Right lobe of liver (tissue), 6 donors: ENCODE measurements at regions not wholly inside any gene's neighbourhood (a gene's known extent, or its start where the extent isn't known, plus 50 kb on each side); places are given as distances from the start of the nearest gene placed in this dataset.

Source experiments
- ATAC-seq, 4 donors: fragments of 200-7000 bp; cut with Tn5 transposase; one replicate each; pipeline ENCODE4 v1.9.1; 2020; ENCODE audit warnings: mild to moderate bottlenecking in 4 of 4, moderate library complexity in 4 of 4
- DNase-seq, 3 donors: peaks; one replicate each; pipeline ENCODE4 v3.0.0-alpha.2; 2020
- H3K27ac ChIP-seq, 3 donors: fragments of 200-600 bp; one replicate each; pipeline ENCODE4 v1.8.0; 2022
- H3K27me3 ChIP-seq, 2 donors: fragments of 200-600 bp; one replicate each; pipeline ENCODE4 v1.8.0; 2022
- H3K36me3 ChIP-seq, 4 donors: fragments of 200-600 bp; sonication (generic) in 1 of 4; one replicate each; pipeline versions ENCODE4 v1.5.1 to v1.8.0; 2017 to 2022; ENCODE audit warnings: control low read depth in 1 of 4
- H3K4me1 ChIP-seq, 4 donors: fragments of 200-600 bp; sonication (generic) in 1 of 4; one replicate each; pipeline versions ENCODE4 v1.5.1 to v1.8.0; 2017 to 2022; ENCODE audit warnings: control low read depth in 1 of 4
- H3K4me3 ChIP-seq, 3 donors: fragments of 200-600 bp; one replicate each; pipeline ENCODE4 v1.8.0; 2022
- H3K9me3 ChIP-seq, 4 donors: fragments of 200-600 bp; sonication (generic) in 1 of 4; one replicate each; pipeline versions ENCODE4 v1.5.1 to v1.8.0; 2017 to 2022; ENCODE audit warnings: control low read depth in 1 of 4
- POLR2A ChIP-seq: fragments of 450-650 bp; IDR thresholded peaks from one replicate; pipeline ENCODE4 v1.6.1; 2017; ENCODE audit warnings: antibody characterized with exemption, mild to moderate bottlenecking
- WGBS: methylation state at CpG from one replicate; pipeline ENCODE4 v1.1.6; 2018; ENCODE audit warnings: low coverage, low lambda C conversion rate; ENCODE audit not compliant: insufficient coverage; ENCODE audit errors: missing lambda C conversion rate; 5-methylcytosine and 5-hydroxymethylcytosine counted together
- intact Hi-C, 2 donors: fragments of 100-400 bp; cut with DNase I; formaldehyde crosslinking; loops; one replicate each; pipeline versions ENCODE4 v1.11.2 to v1.14.1; 2022
- TF ChIP-seq, protein P1 (sequence below), 4 donors: fragments of 200-600 bp in 3 of 4; fragments of 450-650 bp in 1 of 4; IDR thresholded peaks; one replicate each; pipeline versions ENCODE4 v1.5.1 to v1.8.0; 2016 to 2022; ENCODE audit warnings: antibody characterized with exemption in 4 of 4, mild to moderate bottlenecking in 2 of 4
- donor health status: DM: no; HTN: yes; CAD: no.
- donor health status: DM: no; HTN: no; CAD: no.
- donor health status: DM: no; HTN: no; CAD: no.
- donor health status: DM: no; HTN: yes; CAD: no.
- donor health status: DM: no; HTN: yes; CAD: no.

DNA sequence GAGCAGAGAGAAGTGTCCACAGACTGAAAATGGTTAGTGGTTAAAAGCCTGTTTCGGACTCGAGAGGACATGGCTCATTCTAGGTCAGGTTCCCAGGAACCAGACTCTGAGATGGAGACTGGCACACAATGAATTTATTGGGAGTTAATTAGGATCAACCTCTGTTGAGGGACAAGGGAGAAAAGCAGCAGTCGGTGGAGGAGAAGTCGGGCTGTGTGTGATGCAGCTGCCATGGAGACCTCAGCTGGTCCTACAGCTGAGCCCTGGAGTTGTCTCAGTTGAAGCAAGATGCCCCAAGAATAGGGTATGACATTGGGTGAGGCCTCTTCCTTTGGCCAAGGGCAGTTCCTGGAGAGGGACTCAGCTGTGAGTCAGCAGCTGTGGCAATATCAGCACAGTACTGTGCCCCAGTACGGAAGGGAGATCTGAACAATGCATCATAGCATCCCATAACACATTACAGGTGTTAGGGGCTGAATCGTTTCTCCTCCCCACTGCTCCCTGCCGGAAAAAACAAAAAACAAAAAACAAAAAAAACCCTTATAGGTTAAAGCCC is 105.4 kb downstream of the ABHD5 start:
- ATAC-seq (no peak), DNase-seq (no peak)
- H3K27ac ChIP-seq = no peak overlapping the region
- H3K36me3 ChIP-seq = no peaks in the 10 kb centered on the region
- intact Hi-C loops = no loop called here
- H3K9me3 ChIP-seq = no peaks in the 10 kb centered on the region
- H3K4me3 ChIP-seq = no peak overlapping the region
- no peaks in the 10 kb centered on the region for H3K4me1 ChIP-seq
- no peak for TF ChIP-seq POLR2A
- TF ChIP-seq, protein P1, sequence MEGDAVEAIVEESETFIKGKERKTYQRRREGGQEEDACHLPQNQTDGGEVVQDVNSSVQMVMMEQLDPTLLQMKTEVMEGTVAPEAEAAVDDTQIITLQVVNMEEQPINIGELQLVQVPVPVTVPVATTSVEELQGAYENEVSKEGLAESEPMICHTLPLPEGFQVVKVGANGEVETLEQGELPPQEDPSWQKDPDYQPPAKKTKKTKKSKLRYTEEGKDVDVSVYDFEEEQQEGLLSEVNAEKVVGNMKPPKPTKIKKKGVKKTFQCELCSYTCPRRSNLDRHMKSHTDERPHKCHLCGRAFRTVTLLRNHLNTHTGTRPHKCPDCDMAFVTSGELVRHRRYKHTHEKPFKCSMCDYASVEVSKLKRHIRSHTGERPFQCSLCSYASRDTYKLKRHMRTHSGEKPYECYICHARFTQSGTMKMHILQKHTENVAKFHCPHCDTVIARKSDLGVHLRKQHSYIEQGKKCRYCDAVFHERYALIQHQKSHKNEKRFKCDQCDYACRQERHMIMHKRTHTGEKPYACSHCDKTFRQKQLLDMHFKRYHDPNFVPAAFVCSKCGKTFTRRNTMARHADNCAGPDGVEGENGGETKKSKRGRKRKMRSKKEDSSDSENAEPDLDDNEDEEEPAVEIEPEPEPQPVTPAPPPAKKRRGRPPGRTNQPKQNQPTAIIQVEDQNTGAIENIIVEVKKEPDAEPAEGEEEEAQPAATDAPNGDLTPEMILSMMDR (IDR thresholded peaks at IDR 0.05) = no peak
- 56% methylated on average over 7 of the region's 7 CpGs for WGBS
- no peaks in the 10 kb centered on the region for H3K27me3 ChIP-seq

- no peak for DNase-seq
- no peak for ATAC-seq
- Histone ChIP-seq H3K4me3 (no peak overlapping the region), H3K9me3 (no peaks in the 10 kb centered on the region), H3K4me1 (no peaks in the 10 kb centered on the region), H3K36me3 (no peaks in the 10 kb centered on the region), H3K27me3 (no peaks in the 10 kb centered on the region), H3K27ac (no peak overlapping the region)
- 50% methylated on average over 1 of the region's 5 CpGs for WGBS
- TF ChIP-seq POLR2A = no peak
- TF ChIP-seq, protein P1 (IDR thresholded peaks at IDR 0.05) = no peak
- intact Hi-C loops = no loop called here
Measured at GRCh38 chr3:43797794-43798193, 107.1 kb downstream of the ABHD5 start.

DNA sequence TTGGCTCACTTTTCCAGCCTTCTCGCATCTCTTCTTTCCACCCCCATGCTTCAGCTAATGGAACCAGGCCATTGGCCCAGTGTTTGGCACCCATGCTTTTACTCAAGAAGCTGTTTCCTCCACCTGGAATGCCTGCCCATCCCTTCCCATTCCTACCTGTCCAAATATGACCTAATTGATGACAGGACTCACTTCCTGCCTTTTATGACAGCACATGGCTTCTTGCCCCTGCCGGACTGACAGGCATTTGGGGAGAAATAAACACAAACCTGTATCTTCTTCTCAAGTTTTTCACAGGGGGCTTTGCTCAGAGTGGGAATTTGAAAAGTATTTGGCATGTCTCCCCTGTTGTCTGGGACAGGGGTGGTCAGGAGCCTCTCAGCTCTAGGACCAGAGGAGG is 120.1 kb downstream of the ABHD5 start:
- intact Hi-C loops = no loop called here
- H3K4me3 ChIP-seq = no peak overlapping the region
- no peaks in the 10 kb centered on the region for H3K36me3 ChIP-seq
- DNase-seq = no peak
- no peaks in the 10 kb centered on the region for H3K4me1 ChIP-seq
- no peak overlapping the region for H3K27ac ChIP-seq
- no peak for ATAC-seq
- no peaks in the 10 kb centered on the region for H3K27me3 ChIP-seq
- TF ChIP-seq, protein P1 (IDR thresholded peaks at IDR 0.05) = no peak
- no peak for TF ChIP-seq POLR2A
- 77% methylated on average over 2 of the region's 2 CpGs for WGBS
- no peaks in the 10 kb centered on the region for H3K9me3 ChIP-seq

DNA sequence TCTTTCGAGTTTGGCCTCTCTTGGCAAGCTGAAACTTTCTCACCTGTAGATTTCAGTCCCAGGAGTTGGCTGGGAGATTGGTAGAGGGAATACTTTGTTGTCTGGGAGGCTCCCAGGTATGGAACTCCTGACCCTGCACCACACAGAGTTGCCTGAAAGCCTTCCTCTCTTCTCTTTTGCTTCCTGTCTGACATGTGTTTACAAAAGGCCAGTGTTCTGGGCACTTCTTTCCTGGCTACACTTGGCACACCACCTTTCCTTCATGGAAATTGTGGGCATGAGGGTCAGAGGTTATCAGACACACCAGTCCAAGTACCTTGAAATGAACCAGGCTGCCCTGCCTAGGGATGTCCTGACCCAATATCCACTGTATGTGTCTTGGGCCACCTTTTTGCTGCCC is 123.7 kb downstream of the ABHD5 start:
- no peaks in the 10 kb centered on the region for H3K4me1 ChIP-seq
- no peak overlapping the region for H3K27ac ChIP-seq
- no peaks in the 10 kb centered on the region for H3K36me3 ChIP-seq
- no peak overlapping the region for H3K4me3 ChIP-seq
- intact Hi-C loops = no loop called here
- no peaks in the 10 kb centered on the region for H3K27me3 ChIP-seq
- DNase-seq (no peak), ATAC-seq (no peak)
- WGBS = 57% methylated on average over 1 of the region's 1 CpG
- H3K9me3 ChIP-seq = no peaks in the 10 kb centered on the region
- TF ChIP-seq POLR2A = no peak
- TF ChIP-seq, protein P1 (IDR thresholded peaks at IDR 0.05) = no peak

DNA sequence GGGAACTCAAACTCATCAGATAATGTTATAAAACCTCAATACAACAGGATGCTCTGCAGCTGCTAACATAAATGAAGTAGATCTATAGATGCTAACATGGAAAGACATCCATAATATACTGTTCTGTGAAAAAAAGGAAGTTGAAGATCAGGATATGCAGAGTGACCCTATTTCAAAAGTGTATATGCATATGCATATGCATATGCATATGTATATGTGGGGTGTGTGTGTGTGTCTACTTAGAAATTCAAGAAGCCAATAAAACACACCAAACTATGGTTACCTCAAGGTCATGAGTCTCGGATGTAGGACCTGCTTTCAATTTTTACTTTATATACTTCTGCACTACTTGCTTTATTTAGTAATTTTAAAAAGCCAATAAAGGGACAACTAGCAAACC is 125.6 kb downstream of the ABHD5 start:
- Histone ChIP-seq H3K27ac (no peak overlapping the region), H3K9me3 (no peaks in the 10 kb centered on the region), H3K4me1 (no peaks in the 10 kb centered on the region), H3K4me3 (no peak overlapping the region), H3K36me3 (no peaks in the 10 kb centered on the region), H3K27me3 (no peaks in the 10 kb centered on the region)
- intact Hi-C loops = no loop called here
- no peak for DNase-seq
- TF ChIP-seq, protein P1 (IDR thresholded peaks at IDR 0.05) = no peak
- TF ChIP-seq POLR2A = no peak
- WGBS = 69% methylated on average over 1 of the region's 1 CpG
- no peak for ATAC-seq
